ENCODE measurements at regions not wholly inside any gene's neighbourhood (a gene's known extent, or its start where the extent isn't known, plus 50 kb on each side); places are given as distances from the start of the nearest gene placed in this dataset.
"Not testable (repeated sequence)": the region's sequence is repeated elsewhere in the genome, so short reads cannot be mapped to it uniquely, and the experiment has no call there.

- not testable (repeated sequence) for DNase-seq
Observed at GRCh38 chr5:125999271-126000030, 423.8 kb upstream of the GRAMD2B start.

GRCh38 chr5:126000507-126000906 lies 422.7 kb upstream of the GRAMD2B start:
- DNase-seq = no peak

GRCh38 chr5:126002222-126002897 lies 420.8 kb upstream of the GRAMD2B start:
- no peak for DNase-seq

GRCh38 chr5:126003309-126003708 lies 419.9 kb upstream of the GRAMD2B start:
- DNase-seq = no peak

- DNase-seq = no peak
Observed at GRCh38 chr5:126004636-126005035, 418.6 kb upstream of the GRAMD2B start.

GRCh38 chr5:126007841-126008240 lies 415.4 kb upstream of the GRAMD2B start:
- no peak for DNase-seq

- no peak for DNase-seq
Observed at GRCh38 chr5:126009566-126009965, 413.6 kb upstream of the GRAMD2B start.

- not testable (repeated sequence) for DNase-seq
Observed at GRCh38 chr5:126011526-126011925, 411.7 kb upstream of the GRAMD2B start.

- no peak for DNase-seq
Observed at GRCh38 chr5:126014676-126015075, 408.5 kb upstream of the GRAMD2B start.

GRCh38 chr5:126015235-126016181 lies 407.7 kb upstream of the GRAMD2B start:
- DNase-seq = no peak

GRCh38 chr5:126016256-126016655 lies 407.0 kb upstream of the GRAMD2B start:
- DNase-seq = no peak

GRCh38 chr5:126017096-126017495 lies 406.1 kb upstream of the GRAMD2B start:
- DNase-seq = no peak

- no peak for DNase-seq
Observed at GRCh38 chr5:126020770-126021169, 402.4 kb upstream of the GRAMD2B start.

- no peak for DNase-seq
Observed at GRCh38 chr5:126023994-126024441, 399.2 kb upstream of the GRAMD2B start.

GRCh38 chr5:126027149-126027548 lies 396.1 kb upstream of the GRAMD2B start:
- DNase-seq = no peak

GRCh38 chr5:126027652-126028051 lies 395.6 kb upstream of the GRAMD2B start:
- DNase-seq = no peak

- no peak for DNase-seq
Observed at GRCh38 chr5:126028336-126028735, 394.9 kb upstream of the GRAMD2B start.

- DNase-seq = not testable (repeated sequence)
Observed at GRCh38 chr5:126029282-126029681, 393.9 kb upstream of the GRAMD2B start.

GRCh38 chr5:126030698-126031097 lies 392.5 kb upstream of the GRAMD2B start:
- no peak for DNase-seq

GRCh38 chr5:126031989-126032716 lies 391.1 kb upstream of the GRAMD2B start:
- DNase-seq = no peak

GRCh38 chr5:126043688-126044087 lies 379.5 kb upstream of the GRAMD2B start:
- no peak for DNase-seq

GRCh38 chr5:126044111-126044668 lies 379.0 kb upstream of the GRAMD2B start:
- no peak for DNase-seq
